ENCODE measurements at regions not wholly inside any gene's neighbourhood (a gene's known extent, or its start where the extent isn't known, plus 50 kb on each side); places are given as distances from the start of the nearest gene placed in this dataset.
"Not testable (repeated sequence)": the region's sequence is repeated elsewhere in the genome, so short reads cannot be mapped to it uniquely, and the experiment has no call there.

DNA sequence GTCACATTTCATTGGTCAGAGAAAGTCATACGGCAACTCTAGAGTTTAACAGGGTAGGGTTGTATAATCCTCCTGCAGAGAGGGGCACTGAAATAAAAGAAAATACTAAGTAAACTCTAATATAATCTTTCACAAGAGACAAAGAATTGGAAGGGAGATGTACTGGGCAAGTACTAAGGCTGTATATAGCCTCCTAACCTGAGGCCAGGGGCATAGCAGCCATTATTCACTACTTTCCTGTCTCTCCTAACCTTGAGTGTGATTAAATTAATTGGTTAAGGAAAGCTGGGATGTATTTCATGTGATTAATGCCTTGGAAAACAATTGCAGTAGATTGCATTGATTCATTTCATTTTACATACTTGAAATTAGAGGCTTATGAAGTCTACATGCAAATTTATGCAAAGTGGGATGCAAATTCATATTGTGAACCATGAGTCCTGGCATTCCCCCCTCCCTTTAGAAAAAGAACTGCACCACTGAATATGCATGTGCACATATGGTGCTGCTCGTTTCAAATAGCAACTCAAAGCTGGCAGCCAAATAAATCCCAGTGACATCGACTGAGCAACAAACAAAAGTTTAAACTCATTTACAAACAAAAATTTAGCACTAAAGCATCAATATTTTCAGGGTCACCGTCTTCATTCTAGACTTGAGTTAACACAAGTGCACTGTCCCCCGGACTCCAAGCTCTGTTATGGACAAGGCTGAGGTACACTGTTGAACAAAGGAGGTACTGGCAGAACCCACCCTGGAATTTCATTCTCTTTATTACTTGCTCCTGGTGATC, 70.0 kb downstream of the DMAC1 start:
- H3K36me3 ChIP-seq (ENCODE audit: low read depth), result no peaks in the 10 kb centered on the region
- no peaks in the 10 kb centered on the region for H3F3A ChIP-seq (ENCODE audit: insufficient read depth, low read depth)
- no peak overlapping the region for H3K4me2 ChIP-seq
- no peaks in the 10 kb centered on the region for H3K9me2 ChIP-seq (ENCODE audit: insufficient read depth)
- peaks cover 3% of the 10 kb centered on the region; the same call in 1 of the 2 replicates for H3K27me3 ChIP-seq (ENCODE audit: insufficient read depth, low read depth)
- no peak overlapping the region for H3K4me3 ChIP-seq
- H3K79me2 ChIP-seq (ENCODE audit: low read depth), result no peaks in the 10 kb centered on the region
- no peak for TF ChIP-seq EZH2 (IDR thresholded peaks at IDR 0.05; ENCODE audit: low read depth)
- TF ChIP-seq, protein P1, sequence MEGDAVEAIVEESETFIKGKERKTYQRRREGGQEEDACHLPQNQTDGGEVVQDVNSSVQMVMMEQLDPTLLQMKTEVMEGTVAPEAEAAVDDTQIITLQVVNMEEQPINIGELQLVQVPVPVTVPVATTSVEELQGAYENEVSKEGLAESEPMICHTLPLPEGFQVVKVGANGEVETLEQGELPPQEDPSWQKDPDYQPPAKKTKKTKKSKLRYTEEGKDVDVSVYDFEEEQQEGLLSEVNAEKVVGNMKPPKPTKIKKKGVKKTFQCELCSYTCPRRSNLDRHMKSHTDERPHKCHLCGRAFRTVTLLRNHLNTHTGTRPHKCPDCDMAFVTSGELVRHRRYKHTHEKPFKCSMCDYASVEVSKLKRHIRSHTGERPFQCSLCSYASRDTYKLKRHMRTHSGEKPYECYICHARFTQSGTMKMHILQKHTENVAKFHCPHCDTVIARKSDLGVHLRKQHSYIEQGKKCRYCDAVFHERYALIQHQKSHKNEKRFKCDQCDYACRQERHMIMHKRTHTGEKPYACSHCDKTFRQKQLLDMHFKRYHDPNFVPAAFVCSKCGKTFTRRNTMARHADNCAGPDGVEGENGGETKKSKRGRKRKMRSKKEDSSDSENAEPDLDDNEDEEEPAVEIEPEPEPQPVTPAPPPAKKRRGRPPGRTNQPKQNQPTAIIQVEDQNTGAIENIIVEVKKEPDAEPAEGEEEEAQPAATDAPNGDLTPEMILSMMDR (conservative IDR thresholded peaks at IDR 0.05), result no peak
- DNase-seq, result no peak
- no peak overlapping the region for H2AFZ ChIP-seq
- H4K20me1 ChIP-seq (ENCODE audit: insufficient read depth), result no peaks in the 10 kb centered on the region
- no peaks in the 10 kb centered on the region for H3K4me1 ChIP-seq (replicated peaks; ENCODE audit: insufficient read depth)
- H3K27ac ChIP-seq, result no peak overlapping the region
- no TSS peak for BruUV-seq (replicated peaks)
- ChIA-PET CTCF (no interaction called here), POLR2A (ENCODE audit: unreplicated experiment) (interaction anchor here (0.6 kb wide), 1 partner anchor 209 kb away, joined by 5 read pairs; no protein-coding TSS in a partner anchor)
- intact Hi-C loops (cut with micrococcal nuclease; ENCODE audit: unreplicated experiment), result no loop called here
- H3K9me3 ChIP-seq (ENCODE audit: insufficient read depth, low read depth), result no peaks in the 10 kb centered on the region

DNA sequence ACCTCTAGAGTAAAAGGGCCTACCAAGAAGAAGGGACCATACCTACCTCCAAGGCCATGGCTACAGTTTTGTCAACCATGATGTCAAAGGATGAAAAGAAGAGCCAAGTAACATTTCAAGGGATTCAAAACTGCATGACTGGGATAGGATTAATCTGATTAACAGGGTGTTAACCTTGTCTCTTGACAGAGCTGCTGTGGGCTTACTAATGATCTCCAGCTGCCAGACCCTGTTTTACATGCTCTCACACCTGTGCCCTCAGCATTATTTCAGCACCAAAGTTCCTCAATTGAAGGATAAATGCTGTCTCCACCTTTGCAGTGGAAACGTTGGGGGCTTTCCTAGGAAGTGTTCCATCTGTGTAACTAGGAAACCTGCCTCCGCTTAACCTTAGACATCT, 78.3 kb downstream of the DMAC1 start:
- Histone ChIP-seq H3F3A (ENCODE audit: insufficient read depth, low read depth) (no peaks in the 10 kb centered on the region), H3K9me3 (ENCODE audit: insufficient read depth, low read depth) (no peaks in the 10 kb centered on the region), H3K4me1 (replicated peaks; ENCODE audit: insufficient read depth) (no peaks in the 10 kb centered on the region), H2AFZ (no peak overlapping the region), H3K36me3 (ENCODE audit: low read depth) (no peaks in the 10 kb centered on the region), H3K27me3 (ENCODE audit: insufficient read depth, low read depth) (no peaks in the 10 kb centered on the region), H3K4me2 (no peak overlapping the region), H3K4me3 (no peak overlapping the region), H3K79me2 (ENCODE audit: low read depth) (no peaks in the 10 kb centered on the region), H3K27ac (no peak overlapping the region), H3K9me2 (ENCODE audit: insufficient read depth) (no peaks in the 10 kb centered on the region), H4K20me1 (ENCODE audit: insufficient read depth) (no peaks in the 10 kb centered on the region)
- no TSS peak for BruUV-seq (replicated peaks)
- no peak for DNase-seq
- intact Hi-C loops (cut with micrococcal nuclease; ENCODE audit: unreplicated experiment), result no loop called here
- POLR2A ChIA-PET (ENCODE audit: unreplicated experiment), result no interaction called here
- CTCF ChIA-PET, result no interaction called here
- no peak for TF ChIP-seq EZH2 (IDR thresholded peaks at IDR 0.05; ENCODE audit: low read depth)
- TF ChIP-seq, protein P1 (conservative IDR thresholded peaks at IDR 0.05), result no peak

DNA sequence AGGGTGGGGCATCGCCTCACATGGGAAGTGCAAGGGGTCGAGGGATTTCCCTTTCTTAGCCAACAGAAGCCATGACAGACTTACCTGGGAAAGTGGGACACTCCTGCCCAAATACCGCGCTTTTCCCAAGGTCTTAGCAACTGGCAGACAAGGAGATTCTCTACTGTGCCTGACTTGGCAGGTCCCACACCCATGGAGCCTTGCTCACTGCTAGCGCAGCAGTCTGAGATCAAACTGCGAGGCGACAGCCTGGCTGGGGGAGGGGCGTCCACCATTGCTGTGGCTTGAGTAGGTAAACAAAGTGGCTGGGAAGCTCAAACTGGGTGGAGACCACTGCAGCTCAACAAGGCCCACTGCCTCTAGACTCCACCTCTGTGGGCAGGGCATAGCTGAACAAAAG, 86.5 kb downstream of the DMAC1 start:
- H3F3A ChIP-seq (ENCODE audit: insufficient read depth, low read depth); POLR2A ChIA-PET (ENCODE audit: unreplicated experiment); H4K20me1 ChIP-seq (ENCODE audit: insufficient read depth); H3K4me2 ChIP-seq; H3K27ac ChIP-seq; H3K79me2 ChIP-seq (ENCODE audit: low read depth); H3K27me3 ChIP-seq (ENCODE audit: insufficient read depth, low read depth); DNase-seq; H2AFZ ChIP-seq; BruUV-seq (replicated peaks); H3K36me3 ChIP-seq (ENCODE audit: low read depth); H3K9me2 ChIP-seq (ENCODE audit: insufficient read depth); H3K4me3 ChIP-seq; intact Hi-C loops (cut with micrococcal nuclease; ENCODE audit: unreplicated experiment); H3K4me1 ChIP-seq (replicated peaks; ENCODE audit: insufficient read depth); CTCF ChIA-PET; H3K9me3 ChIP-seq (ENCODE audit: insufficient read depth, low read depth): not testable (repeated sequence)

DNA sequence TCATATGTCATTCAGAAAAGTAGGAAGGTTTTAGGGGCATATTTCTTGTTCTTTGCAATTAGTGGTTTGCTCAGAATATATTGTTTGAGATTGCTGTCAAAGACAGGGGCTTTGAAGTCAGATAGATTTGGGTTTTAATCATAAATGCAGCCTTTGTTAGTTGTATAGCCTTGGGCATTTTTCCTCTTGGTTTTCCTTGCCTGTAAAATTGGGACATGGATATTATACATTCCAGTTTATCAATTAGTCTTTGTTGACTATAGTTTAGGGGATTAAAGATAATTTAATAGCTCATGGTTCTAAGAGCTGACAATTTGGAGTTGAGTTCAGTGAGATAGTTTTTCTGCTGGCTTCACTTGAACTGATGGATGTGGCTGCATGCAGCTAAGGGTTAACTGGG, 88.9 kb downstream of the DMAC1 start:
- no peak for DNase-seq
- no peak overlapping the region for H3K27ac ChIP-seq
- no peak for TF ChIP-seq EZH2 (IDR thresholded peaks at IDR 0.05; ENCODE audit: low read depth)
- TF ChIP-seq, protein P1 (conservative IDR thresholded peaks at IDR 0.05), result no peak
- H3K4me3 ChIP-seq, result no peak overlapping the region
- no peaks in the 10 kb centered on the region for H3K36me3 ChIP-seq (ENCODE audit: low read depth)
- intact Hi-C loops (cut with micrococcal nuclease; ENCODE audit: unreplicated experiment), result no loop called here
- BruUV-seq (replicated peaks), result no TSS peak
- CTCF ChIA-PET, result no interaction called here
- H4K20me1 ChIP-seq (ENCODE audit: insufficient read depth), result no peaks in the 10 kb centered on the region
- H3K9me3 ChIP-seq (ENCODE audit: insufficient read depth, low read depth), result no peaks in the 10 kb centered on the region
- POLR2A ChIA-PET (ENCODE audit: unreplicated experiment), result no interaction called here
- H3K79me2 ChIP-seq (ENCODE audit: low read depth), result no peaks in the 10 kb centered on the region
- H3K9me2 ChIP-seq (ENCODE audit: insufficient read depth), result no peaks in the 10 kb centered on the region
- no peaks in the 10 kb centered on the region for H3K4me1 ChIP-seq (replicated peaks; ENCODE audit: insufficient read depth)
- no peaks in the 10 kb centered on the region for H3K27me3 ChIP-seq (ENCODE audit: insufficient read depth, low read depth)
- H3K4me2 ChIP-seq, result no peak overlapping the region
- H3F3A ChIP-seq (ENCODE audit: insufficient read depth, low read depth), result no peaks in the 10 kb centered on the region
- H2AFZ ChIP-seq, result no peak overlapping the region
